Left hindlimb (tissue), 1 donor: ENCODE measurements at regions not wholly inside any gene's neighbourhood (a gene's known extent, or its start where the extent isn't known, plus 50 kb on each side); places are given as distances from the start of the nearest gene placed in this dataset.
"Not testable (repeated sequence)": the region's sequence is repeated elsewhere in the genome, so short reads cannot be mapped to it uniquely, and the experiment has no call there.

Source experiments
- DNase-seq: peaks from one replicate; pipeline ENCODE4 v3.0.0-alpha.2; 2018

DNA sequence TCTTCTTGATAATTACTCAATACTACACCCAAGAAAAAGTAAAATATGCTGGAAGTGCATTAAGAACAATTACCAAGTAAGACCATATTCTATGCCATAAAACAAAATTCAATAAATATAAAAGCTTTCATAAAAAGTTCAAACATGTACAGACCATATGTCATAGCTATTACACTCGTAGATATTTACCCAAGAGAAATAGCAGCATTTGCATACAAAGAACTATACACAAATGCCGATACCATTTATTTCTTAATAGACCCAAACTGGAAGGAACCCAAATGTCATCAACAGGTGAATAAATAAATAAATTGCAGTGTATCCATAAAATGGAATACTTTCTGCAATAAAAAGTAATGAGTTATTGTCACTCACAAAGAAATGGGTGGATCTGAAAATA lies 78.3 kb upstream of the SLC16A7 start:
- DNase-seq: no peak

DNA sequence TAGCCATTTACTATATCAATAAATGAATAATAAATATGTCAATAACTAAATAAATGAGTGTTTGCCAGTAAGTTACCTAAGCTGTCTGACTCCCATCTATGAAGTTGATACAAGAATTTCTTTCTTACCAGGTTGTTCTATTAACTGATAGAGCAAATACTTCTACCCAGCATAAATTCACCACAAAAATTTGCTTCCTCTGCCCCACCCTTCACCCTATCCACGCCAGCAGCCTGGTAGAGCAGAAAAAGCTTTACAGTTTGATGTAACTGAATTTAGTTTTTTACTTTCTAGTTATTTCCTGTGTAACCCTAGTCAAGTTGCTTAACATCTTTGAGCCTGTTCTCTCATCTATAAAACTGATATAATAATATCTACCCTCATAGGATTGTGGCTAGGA lies 94.9 kb upstream of the SLC16A7 start:
- no peak for DNase-seq

DNA sequence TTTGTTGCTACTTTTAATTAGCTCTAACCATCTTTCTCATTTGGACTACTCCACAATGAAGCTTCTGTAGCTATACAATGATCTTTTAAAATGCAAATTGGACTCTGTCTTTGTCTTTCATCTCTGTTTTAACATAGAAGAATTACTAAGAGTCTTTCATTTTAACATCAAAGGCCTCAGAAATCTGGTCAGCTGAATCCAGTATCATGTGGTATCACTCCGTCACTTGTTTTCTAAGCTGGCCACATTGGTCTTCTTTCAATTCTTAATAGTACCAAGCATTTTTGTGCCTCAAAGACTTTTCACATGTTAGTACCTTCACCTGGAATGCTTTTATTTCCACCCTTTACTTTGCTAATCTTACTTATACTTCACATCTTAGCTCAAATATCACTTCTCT lies 95.5 kb upstream of the SLC16A7 start:
- no peak for DNase-seq

DNA sequence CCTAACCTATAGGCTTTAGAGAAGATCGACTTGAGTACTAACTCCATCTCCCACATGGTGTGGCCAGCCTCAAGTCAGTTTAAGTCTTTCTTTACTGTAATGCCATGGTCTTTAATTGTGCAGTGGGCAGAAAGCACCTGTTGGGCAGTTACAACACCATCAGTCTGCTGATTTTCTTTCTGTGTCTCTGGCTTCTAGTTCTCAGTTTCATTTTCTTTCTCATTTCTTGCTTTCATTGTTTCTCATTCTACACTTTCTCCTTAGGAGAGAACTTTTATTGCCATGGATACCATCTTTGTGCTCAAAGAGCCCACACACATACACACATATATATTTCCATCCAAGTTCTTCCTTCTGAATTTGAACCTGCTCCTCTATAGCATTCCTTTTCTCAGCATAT lies 96.1 kb upstream of the SLC16A7 start:
- no peak for DNase-seq

DNA sequence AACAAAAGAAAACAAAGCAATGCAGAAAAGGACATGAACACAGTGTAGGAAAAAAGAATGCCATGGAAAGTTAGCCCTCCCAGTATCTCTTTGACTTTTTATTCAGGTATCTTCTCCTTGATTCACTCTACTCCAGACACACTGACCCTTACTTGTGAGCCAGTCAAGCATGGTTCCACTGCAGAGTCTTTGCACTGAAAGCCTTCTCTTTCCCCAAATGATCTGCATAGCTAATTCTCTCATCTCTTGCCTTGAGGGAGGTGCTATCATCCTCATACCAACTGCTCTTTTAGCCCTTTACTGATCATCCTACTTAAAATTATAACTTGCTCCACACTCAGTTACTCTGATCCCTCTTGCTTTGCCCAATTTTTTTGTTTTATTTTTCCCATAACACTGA lies 101.2 kb upstream of the SLC16A7 start:
- no peak for DNase-seq

DNA sequence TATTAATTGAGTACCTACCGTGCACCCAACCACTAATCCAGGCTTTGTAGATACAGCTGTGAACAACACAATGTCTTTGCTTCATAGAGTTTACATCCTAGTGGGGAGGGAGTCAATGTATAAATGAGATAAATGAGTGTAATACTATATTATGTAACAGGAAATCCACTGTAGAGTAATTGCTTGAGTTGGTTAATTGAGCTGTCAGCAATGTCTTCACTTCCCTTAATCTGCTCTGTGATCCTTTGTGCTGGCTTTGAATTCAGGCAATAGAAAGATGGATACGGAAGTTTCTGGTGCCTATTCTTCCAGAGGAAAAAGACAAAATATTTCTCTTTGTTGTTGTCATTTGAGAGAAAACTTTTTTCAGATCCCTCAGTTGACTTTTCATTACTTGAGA lies 104.0 kb upstream of the SLC16A7 start:
- DNase-seq: no peak

DNA sequence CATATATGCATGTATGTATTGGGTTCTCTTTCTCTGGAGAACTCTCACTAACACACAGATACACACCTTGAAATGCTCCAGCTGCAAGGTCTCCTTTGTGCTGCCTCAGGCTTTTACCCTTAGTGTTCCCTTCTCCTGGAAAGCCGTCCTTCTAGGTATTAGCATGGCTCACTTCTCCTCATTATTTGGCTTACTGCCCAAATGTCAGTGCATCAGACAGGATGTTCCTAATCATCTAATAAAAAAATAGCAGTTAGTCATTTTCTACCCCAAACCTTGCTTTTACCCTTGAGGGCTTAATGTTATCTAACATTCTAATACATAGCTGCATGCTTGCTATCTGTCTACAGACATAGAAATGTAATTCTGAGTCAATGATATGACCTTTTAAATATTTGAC lies 109.0 kb upstream of the SLC16A7 start:
- DNase-seq: no peak

DNA sequence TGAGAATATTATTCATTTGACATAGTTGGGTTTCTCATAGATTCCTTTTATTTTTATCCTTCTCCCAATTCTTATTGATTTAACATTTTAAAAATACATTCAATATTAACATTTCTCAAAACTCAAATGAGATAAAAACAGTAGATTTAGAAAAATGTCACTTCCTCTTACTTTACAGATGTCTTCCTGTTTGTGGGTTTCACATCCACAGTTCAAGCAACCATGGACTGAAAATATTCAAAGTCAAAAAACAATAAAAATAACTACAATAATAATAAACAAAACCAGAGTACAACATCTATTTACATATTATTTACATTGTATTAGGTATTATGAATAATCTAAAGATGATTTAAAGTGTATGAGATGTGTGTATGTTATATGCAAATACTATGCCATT lies 111.3 kb upstream of the SLC16A7 start:
- no peak for DNase-seq

DNA sequence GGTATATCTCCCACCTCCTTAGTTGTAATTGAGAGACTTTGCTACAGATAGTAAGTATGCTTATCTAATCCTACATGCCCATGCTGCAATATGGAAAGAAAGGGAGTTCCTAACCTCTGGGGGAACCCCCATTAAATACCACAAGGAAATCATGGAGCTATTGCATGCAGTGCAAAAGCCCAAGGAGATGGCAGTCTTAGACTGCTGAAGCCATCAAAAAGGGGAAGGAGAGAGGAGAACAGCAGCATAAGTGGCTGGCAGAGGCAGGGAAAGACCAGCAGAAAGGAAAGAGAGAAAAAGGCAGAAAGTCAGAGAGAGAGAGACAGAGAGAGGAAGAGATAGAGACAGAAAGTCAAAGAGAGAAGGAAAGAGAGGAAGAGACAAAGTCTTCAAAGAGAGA lies 121.6 kb upstream of the SLC16A7 start:
- not testable (repeated sequence) for DNase-seq

DNA sequence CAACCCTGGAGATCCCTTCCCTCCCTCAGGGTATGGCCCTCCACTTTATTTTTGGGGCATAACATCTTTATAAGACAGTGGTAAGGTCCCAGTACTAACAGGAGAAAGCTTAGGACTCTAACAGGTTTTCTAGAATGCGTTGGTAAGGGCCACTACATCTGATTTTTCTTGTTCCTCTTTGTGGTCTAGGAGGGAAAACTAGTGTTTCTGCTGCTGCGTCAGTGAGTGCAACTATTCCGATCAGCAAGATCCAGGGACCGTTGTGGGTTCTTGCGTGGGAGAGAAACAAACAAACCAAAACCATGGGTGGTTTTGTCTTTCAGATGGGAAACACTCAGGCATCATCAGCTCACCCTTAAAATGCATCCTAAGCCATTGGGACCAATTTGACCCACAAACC lies 123.6 kb upstream of the SLC16A7 start:
- DNase-seq: no peak

DNA sequence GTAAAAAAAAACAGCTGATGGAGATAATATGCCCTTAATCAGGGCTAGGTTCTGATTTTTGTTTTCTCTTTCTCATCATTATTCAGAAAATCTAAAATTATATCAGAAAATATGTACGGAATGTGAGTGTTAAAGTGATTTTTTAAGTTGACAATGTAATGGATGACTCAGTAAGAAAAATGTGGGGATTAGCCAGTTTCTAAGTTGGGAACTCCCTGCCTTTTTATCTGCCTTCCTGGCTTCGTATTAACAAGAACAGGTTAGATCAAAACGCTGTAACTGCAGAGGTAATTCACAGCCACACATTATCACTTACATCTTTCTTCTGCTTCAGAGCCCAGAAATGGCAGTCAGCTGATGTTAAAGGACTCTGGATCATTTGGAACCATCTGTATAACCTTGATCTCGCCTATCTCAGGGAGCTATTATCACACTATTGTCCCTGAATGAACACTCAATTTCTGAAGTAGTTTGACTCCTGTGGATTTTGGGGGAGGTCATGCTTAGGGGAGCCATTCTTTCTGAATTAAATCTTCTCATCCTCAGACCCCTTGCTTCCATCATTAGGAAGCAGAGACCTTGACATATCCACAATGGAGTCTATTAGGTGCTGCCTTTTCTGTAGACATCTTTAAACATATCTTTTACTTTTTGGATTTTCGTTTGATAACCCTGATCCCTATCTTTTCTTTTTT lies 135.7 kb upstream of the SLC16A7 start:
- DNase-seq: no peak

DNA sequence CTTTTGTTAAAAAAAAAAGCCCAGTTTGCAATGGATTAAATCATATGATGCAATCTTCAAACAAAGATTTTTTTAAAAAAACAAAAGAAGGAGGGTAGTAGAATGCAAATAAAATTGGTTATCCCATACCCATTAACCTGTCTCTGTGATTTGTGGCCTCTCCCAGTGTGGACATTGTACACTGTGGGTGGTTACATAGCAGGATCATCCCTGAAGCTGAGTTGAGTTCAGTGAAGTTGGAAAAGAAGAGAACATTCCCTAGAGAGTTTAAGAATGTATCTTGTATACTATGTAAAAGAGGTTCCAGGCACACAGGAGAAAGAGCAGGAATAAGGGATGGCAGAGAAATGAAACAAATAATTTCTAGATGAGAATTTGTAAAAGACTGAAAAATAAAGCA lies 142.4 kb upstream of the SLC16A7 start:
- no peak for DNase-seq

DNA sequence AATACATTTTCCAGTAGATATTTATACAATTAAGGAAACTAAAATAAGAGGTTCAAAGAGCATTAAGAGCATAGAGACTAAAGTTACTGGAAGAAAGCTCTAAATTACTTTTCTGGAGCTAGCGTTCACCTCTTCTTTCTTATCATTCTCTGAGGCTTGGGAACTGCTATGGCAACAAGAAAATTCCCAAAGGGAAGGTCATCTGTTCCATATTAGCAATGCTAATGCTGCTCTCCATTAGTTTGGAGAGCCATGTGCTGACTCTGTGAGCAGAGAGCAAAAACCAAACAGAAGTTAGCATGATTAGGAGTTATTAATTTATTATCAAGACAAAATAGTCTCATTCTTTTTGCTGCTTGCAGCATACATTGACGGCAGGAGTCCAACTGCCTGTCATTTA lies 143.1 kb upstream of the SLC16A7 start:
- DNase-seq: no peak

DNA sequence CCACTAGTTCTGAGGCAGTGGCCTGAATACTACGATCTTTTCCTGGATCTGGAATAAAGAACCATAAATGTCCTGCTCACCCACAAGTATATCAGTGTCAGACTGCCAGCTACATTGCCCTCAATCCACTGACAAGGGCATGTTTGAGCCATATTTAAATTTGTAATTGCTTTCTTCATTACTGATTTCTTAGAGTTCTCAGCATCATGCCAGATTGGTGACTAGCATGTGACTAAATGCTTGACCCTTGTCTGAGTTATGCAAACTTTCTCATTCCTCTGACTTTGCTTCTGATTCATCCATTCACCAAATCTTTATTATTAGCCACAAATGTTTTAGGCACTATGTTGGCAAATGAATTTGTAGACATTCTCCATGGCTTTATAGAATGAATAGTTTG lies 143.6 kb upstream of the SLC16A7 start:
- DNase-seq: no peak

DNA sequence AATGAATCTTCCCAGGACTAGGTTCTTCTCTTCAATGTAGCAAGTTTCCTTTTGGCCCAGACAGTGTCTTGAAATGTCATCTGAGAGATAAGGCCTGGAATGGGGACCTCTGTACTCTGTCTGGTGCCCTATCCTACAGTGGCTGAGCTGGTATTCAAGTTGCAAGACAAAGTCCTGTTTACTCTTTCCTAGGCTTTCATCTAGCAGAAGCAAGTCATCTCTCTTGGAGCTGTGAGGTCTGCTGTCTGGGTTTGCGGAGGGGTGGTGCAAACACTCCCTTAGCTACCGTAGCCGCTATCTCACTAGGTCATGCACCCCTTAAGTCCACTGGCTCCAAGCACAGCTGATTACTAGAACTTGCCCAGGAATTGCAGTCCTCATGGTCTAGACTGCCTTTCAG lies 149.7 kb upstream of the SLC16A7 start:
- DNase-seq: no peak

DNA sequence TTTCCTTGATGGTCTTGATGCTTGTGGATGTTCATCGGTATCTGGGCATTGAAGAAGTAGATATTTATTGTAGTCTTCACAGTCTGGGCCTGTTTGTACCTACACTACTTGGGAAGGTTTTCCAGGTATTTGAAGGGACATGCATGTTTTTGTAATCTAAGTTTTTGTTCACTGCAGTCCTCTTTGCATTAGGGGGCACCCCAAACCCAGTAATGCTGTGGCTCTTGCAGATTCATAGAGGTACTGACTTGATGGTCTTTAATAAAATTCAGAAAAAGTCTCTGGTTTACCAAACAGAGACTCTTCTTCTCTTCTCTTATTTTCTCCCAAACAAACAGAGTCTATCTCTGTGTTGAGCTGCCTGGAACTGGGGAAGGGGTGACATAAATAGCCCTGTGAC lies 150.9 kb upstream of the SLC16A7 start:
- DNase-seq: no peak

DNA sequence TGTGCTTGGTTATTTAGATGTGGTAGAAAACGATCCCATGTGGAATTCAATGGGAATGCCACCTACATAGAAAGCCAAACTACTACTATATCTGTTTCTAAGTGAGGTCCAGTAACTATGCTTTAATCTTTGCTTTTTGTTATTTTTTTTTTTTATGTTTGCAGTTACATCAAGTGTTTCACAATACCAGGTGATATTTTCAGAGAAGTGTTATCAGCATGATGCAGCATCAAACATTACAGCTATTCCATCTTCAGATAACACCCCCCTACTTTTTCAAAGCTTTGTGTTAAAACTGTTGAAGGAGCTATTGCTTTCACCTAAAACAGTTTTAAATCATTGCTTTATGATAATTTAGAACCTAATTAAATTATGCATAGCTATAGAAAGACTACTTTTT lies 163.8 kb upstream of the SLC16A7 start:
- no peak for DNase-seq

DNA sequence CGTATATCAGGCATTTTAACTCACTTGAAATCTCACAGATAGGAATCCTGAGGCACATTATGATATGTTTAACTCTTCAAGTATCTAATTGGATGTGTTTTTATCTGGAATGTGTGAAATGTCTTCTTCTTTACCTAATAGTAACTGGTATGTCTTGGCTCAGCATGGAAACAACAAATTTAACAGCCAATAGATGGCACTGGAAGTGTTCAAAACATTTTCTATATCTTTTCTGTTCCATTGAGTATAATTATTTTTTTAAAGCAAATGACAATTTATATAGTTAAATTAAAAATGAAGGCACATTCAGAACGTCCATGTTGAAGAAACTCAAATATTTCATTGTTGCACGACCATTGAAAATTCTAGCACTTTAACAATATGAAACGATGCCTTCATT lies 164.6 kb upstream of the SLC16A7 start:
- no peak for DNase-seq

DNA sequence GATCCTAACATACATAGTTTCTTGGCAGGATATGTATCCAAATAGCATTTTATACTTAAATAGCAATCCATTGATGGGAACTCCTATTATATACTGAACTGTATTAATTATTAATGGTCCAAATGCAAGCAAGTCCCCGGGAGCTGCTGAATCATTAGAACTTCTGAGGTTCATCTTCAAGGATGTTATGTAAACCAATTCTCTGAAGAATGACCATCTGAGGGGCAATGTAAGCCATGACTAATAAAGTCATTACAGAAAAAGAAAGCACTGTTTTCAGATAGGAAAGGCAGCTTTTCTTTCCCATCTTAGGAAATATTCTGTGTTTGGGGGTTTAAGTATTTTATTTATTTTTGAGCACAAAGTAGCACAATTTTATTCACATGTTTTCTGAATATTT lies 166.1 kb upstream of the SLC16A7 start:
- no peak for DNase-seq

DNA sequence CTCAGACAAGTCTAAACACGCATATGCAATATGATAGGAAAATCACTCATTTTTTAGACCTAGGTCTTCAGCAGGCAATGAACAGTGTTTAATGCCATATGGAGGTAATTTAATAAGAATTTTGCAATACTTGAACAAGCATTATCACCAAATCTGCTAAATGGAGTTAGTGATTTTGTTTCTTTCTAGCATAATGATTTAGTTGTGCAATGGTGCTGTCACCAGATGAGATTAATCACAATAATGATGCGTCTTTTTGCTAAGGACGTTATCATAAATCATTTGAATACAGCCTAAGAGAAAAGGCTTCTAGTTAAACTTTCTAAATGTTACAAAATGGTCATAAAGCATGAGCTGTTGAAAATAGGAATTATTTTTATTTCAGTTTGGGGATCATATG lies 170.0 kb upstream of the SLC16A7 start:
- no peak for DNase-seq

DNA sequence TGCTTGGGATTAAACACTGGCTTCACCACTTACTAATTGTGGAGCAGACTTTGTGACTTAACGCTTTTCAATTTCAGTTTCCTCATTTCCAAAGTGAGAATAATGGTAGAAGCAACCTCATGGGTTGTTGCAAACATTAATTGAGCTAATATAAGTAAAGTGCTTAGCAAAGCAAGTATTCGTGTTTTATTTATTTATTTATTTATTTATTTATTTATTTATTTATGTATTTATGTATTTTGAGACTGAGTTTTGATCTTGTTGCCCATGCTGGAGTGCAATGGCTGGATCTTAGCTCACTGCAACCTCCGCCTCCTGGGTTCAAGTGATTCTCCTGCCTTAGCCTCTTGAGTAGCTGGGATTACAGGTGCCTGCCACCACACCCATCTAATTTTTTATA lies 171.2 kb upstream of the SLC16A7 start:
- DNase-seq: not testable (repeated sequence)

DNA sequence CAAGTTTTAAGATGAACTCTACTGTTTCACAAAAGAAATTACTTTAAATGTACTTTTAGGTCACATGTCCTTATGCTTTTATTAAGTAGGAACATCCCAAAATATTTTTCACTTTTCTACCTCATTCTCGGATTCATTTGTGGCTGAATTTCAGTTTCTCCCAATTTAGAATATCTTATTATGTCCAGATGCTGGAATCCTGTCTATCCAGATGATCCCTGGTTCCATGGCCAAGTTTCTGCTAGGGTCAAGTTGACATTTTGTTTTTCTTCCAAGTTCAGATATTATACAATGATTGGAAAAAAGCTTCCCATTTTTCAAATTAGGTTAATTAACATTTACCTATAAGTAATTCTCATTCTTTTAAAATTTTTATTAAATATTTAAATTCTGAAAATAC lies 181.8 kb upstream of the SLC16A7 start:
- DNase-seq: no peak

DNA sequence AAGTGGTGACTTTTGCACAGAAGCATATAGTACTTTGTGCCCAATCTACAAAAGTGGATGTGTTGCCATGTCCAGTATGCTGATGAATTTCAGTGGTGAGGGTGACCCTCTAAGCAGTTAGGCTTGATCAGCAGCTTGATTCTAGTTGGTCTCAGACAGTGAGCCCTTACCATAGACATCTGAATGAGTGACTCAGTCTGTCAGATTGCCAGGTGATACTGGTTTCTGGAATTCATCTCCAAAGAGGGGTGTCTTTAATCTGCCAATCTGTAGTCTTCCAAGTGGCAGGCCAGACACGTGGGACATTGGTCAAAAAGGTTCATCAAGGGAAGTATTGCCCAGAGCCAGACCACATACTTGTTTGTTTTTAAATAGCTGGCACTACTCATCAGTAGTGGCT lies 187.4 kb upstream of the SLC16A7 start:
- DNase-seq: no peak

DNA sequence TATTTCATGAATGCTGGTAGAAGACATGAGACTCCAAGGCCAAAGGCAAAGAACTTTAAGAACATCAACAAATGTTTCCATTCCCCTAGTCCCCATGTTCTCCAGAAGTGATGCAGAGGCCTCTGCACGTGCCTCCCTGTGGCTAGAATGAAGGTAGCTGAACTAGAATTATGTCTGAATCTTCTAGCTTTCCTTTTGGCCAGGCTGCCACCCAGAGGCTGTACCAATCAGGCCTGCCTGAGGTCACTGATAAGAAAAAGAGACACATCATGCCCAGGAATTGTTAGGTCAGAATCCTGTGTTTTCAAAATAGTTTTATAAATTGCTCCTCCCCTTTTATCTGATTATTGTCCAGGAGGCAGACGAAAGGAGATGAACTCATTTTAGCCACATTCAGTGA lies 188.0 kb upstream of the SLC16A7 start:
- no peak for DNase-seq

DNA sequence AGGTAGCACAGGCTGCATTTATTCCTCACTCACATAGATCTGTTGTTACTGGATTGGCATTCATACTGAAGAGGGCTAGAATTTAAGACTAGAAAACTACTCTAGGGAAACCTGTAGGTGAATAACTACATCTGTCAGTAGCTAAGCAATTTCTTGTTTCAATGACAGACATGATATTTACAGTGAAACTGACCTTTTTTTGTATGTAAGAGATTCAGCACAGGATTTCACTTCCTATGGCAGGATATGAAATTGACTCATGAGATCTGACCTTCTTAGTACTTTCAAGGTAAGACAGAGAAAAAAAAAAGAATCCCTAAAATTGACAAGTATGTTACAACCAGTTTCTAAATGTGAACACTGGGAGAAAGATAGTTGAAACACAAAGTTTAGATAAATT lies 189.8 kb upstream of the SLC16A7 start:
- DNase-seq: no peak
